ENCODE measurements at regions not wholly inside any gene's neighbourhood (a gene's known extent, or its start where the extent isn't known, plus 50 kb on each side); places are given as distances from the start of the nearest gene placed in this dataset.

- no peaks in the 10 kb centered on the region for H3K9me3 ChIP-seq
Observed at GRCh38 chr4:14152834-14153519, 525.5 kb upstream of the BOD1L1 start.

GRCh38 chr4:14155803-14156202, 528.3 kb upstream of the BOD1L1 start:
- Histone ChIP-seq H3K27me3 (no peaks in the 10 kb centered on the region), H3K9me3 (no peaks in the 10 kb centered on the region), H3K4me3 (no peak overlapping the region), H3K36me3 (no peaks in the 10 kb centered on the region), H3K4me1 (no peaks in the 10 kb centered on the region), H3K27ac (no peak overlapping the region)
- no peak for DNase-seq (ENCODE audit: low spot score in 2 of 2)
- no peak for TF ChIP-seq CTCF (IDR thresholded peaks at IDR 0.05)
- no peak for TF ChIP-seq EP300 (IDR thresholded peaks at IDR 0.05)
- TF ChIP-seq POLR2A (IDR thresholded peaks at IDR 0.05), result no peak
- WGBS, result 62% methylated on average over 3 of the region's 3 CpGs

More at GRCh38 chr4:14152834-14153519, 525.5 kb upstream of the BOD1L1 start:
- Histone ChIP-seq H3K4me3 (no peak overlapping the region), H3K27me3 (no peaks in the 10 kb centered on the region), H3K27ac (no peak overlapping the region), H3K36me3 (no peaks in the 10 kb centered on the region), H3K4me1 (no peaks in the 10 kb centered on the region)
- 80% methylated on average over 4 of the region's 4 CpGs for WGBS
- no peak for TF ChIP-seq EP300 (IDR thresholded peaks at IDR 0.05)
- no peak for TF ChIP-seq POLR2A (IDR thresholded peaks at IDR 0.05)
- DNase-seq (ENCODE audit: low spot score in 2 of 2), result no peak

- 72% methylated on average over 2 of the region's 2 CpGs for WGBS
- Histone ChIP-seq H3K36me3 (no peaks in the 10 kb centered on the region), H3K27ac (no peak overlapping the region), H3K4me3 (no peak overlapping the region), H3K9me3 (no peaks in the 10 kb centered on the region), H3K27me3 (no peaks in the 10 kb centered on the region), H3K4me1 (no peaks in the 10 kb centered on the region)
- DNase-seq (ENCODE audit: low spot score in 2 of 2), result no peak
- TF ChIP-seq POLR2AphosphoS5 (IDR thresholded peaks at IDR 0.05) (no peak), CTCF (IDR thresholded peaks at IDR 0.05) (no peak), POLR2A (IDR thresholded peaks at IDR 0.05) (no peak), EP300 (IDR thresholded peaks at IDR 0.05) (no peak)
Observed at GRCh38 chr4:14157262-14157661, 529.7 kb upstream of the BOD1L1 start.

- peaks cover 8% of the 10 kb centered on the region for H3K4me1 ChIP-seq
- no peak overlapping the region for H3K27ac ChIP-seq
- H3K36me3 ChIP-seq, result no peaks in the 10 kb centered on the region
- no peak overlapping the region for H3K4me3 ChIP-seq
- DNase-seq (ENCODE audit: low spot score in 2 of 2), result no peak
- H3K27me3 ChIP-seq, result no peaks in the 10 kb centered on the region
- WGBS, result 69% methylated on average over 3 of the region's 3 CpGs
- TF ChIP-seq POLR2AphosphoS5 (IDR thresholded peaks at IDR 0.05) (no peak), CTCF (IDR thresholded peaks at IDR 0.05) (no peak), EP300 (IDR thresholded peaks at IDR 0.05) (no peak), POLR2A (IDR thresholded peaks at IDR 0.05) (no peak)
- no peaks in the 10 kb centered on the region for H3K9me3 ChIP-seq
Observed at GRCh38 chr4:14165222-14165920, 537.8 kb upstream of the BOD1L1 start.

GRCh38 chr4:14167876-14168510, 540.5 kb upstream of the BOD1L1 start:
- H3K4me3 ChIP-seq, result no peak overlapping the region
- no peak for DNase-seq (ENCODE audit: low spot score in 2 of 2)
- no peaks in the 10 kb centered on the region for H3K36me3 ChIP-seq
- no peaks in the 10 kb centered on the region for H3K27me3 ChIP-seq
- H3K9me3 ChIP-seq, result no peaks in the 10 kb centered on the region
- H3K4me1 ChIP-seq, result peaks cover 8% of the 10 kb centered on the region
- 71% methylated on average over 8 of the region's 8 CpGs for WGBS
- no peak overlapping the region for H3K27ac ChIP-seq
- TF ChIP-seq EP300 (IDR thresholded peaks at IDR 0.05), result no peak
- no peak for TF ChIP-seq POLR2A (IDR thresholded peaks at IDR 0.05)
- TF ChIP-seq POLR2AphosphoS5 (IDR thresholded peaks at IDR 0.05), result no peak
- TF ChIP-seq CTCF (IDR thresholded peaks at IDR 0.05), result no peak
